ENCODE measurements at regions not wholly inside any gene's neighbourhood (a gene's known extent, or its start where the extent isn't known, plus 50 kb on each side); places are given as distances from the start of the nearest gene placed in this dataset.

- DNase-seq (ENCODE audit: insufficient read length, low spot score, missing footprints) = no peak
- no peaks in the 10 kb centered on the region for H3K79me2 ChIP-seq (ENCODE audit: insufficient read depth, low read length)
Observed at GRCh38 chr6:23301556-23301955, 732.2 kb downstream of the HDGFL1 start.

GRCh38 chr6:23302514-23302913 lies 733.1 kb downstream of the HDGFL1 start:
- no peak for DNase-seq (ENCODE audit: insufficient read length, low spot score, missing footprints)
- Histone ChIP-seq H3K4me1 (ENCODE audit: insufficient read depth, low read length) (no peaks in the 10 kb centered on the region), H3K79me2 (ENCODE audit: insufficient read depth, low read length) (no peaks in the 10 kb centered on the region), H4K20me1 (ENCODE audit: insufficient read depth, low read length) (no peaks in the 10 kb centered on the region), H2AFZ (ENCODE audit: low read length) (no peak overlapping the region), H3K4me2 (ENCODE audit: insufficient read depth, low read length) (no peak overlapping the region), H3K36me3 (ENCODE audit: insufficient read depth, low read length) (no peaks in the 10 kb centered on the region), H3K27me3 (ENCODE audit: insufficient read depth, low read length) (no peaks in the 10 kb centered on the region), H3K4me3 (ENCODE audit: insufficient read depth, low read length) (no peak overlapping the region), H3K27ac (ENCODE audit: low read depth, low read length) (no peak overlapping the region), H3K9me3 (ENCODE audit: low read depth, low read length) (no peaks in the 10 kb centered on the region)
- no peak for TF ChIP-seq CTCF (IDR thresholded peaks at IDR 0.05; ENCODE audit: extremely low read depth, low read depth, low read length)

More at GRCh38 chr6:23301556-23301955, 732.2 kb downstream of the HDGFL1 start:
- Histone ChIP-seq H3K4me3 (ENCODE audit: insufficient read depth, low read length) (no peak overlapping the region), H3K27ac (ENCODE audit: low read depth, low read length) (no peak overlapping the region), H3K36me3 (ENCODE audit: insufficient read depth, low read length) (no peaks in the 10 kb centered on the region), H3K4me2 (ENCODE audit: insufficient read depth, low read length) (no peak overlapping the region), H2AFZ (ENCODE audit: low read length) (no peak overlapping the region), H3K9me3 (ENCODE audit: low read depth, low read length) (no peaks in the 10 kb centered on the region), H3K27me3 (ENCODE audit: insufficient read depth, low read length) (no peaks in the 10 kb centered on the region), H3K4me1 (ENCODE audit: insufficient read depth, low read length) (no peaks in the 10 kb centered on the region), H4K20me1 (ENCODE audit: insufficient read depth, low read length) (no peaks in the 10 kb centered on the region)
- no peak for TF ChIP-seq CTCF (IDR thresholded peaks at IDR 0.05; ENCODE audit: extremely low read depth, low read depth, low read length)

DNA sequence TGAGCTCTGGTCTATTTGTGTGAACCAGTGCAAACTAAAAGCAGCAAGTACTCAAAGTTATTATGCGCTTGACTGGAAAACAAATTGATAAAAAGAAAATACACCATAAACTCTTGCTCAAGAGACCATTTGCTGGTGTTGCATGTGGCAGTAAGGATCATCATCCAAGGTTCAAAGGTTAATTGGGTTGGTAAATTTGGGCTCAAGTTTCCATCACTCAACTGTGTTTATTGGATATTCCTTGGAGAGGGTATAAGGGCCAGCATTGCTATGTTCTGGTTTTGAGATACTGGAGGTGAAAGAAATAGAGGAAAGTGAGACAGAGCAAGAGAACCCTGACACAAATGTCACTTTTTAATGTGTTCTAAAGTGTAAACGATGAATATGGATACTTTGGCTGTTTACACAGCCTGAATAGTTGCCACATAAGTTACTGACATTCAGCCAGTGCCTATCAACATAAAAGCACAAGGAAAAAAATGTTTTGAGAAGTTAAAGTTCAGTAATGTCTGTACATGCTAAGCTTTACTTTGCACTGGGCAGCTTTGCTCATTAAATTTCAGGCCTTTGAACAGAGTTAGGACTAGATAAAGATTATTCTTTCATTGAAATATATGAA lies 736.1 kb downstream of the HDGFL1 start:
- Histone ChIP-seq H4K20me1 (ENCODE audit: insufficient read depth, low read length) (no peaks in the 10 kb centered on the region), H3K4me1 (ENCODE audit: insufficient read depth, low read length) (no peaks in the 10 kb centered on the region), H3K9me3 (ENCODE audit: low read depth, low read length) (no peaks in the 10 kb centered on the region), H3K27ac (ENCODE audit: low read depth, low read length) (no peak overlapping the region), H3K27me3 (ENCODE audit: insufficient read depth, low read length) (no peaks in the 10 kb centered on the region), H3K79me2 (ENCODE audit: insufficient read depth, low read length) (no peaks in the 10 kb centered on the region), H3K4me3 (ENCODE audit: insufficient read depth, low read length) (no peak overlapping the region), H2AFZ (ENCODE audit: low read length) (no peak overlapping the region), H3K36me3 (ENCODE audit: insufficient read depth, low read length) (no peaks in the 10 kb centered on the region), H3K4me2 (ENCODE audit: insufficient read depth, low read length) (no peak overlapping the region)
- peak; percentile 48 for DNase-seq (ENCODE audit: insufficient read length, low spot score, missing footprints)
- no peak for TF ChIP-seq CTCF (IDR thresholded peaks at IDR 0.05; ENCODE audit: extremely low read depth, low read depth, low read length)

DNA sequence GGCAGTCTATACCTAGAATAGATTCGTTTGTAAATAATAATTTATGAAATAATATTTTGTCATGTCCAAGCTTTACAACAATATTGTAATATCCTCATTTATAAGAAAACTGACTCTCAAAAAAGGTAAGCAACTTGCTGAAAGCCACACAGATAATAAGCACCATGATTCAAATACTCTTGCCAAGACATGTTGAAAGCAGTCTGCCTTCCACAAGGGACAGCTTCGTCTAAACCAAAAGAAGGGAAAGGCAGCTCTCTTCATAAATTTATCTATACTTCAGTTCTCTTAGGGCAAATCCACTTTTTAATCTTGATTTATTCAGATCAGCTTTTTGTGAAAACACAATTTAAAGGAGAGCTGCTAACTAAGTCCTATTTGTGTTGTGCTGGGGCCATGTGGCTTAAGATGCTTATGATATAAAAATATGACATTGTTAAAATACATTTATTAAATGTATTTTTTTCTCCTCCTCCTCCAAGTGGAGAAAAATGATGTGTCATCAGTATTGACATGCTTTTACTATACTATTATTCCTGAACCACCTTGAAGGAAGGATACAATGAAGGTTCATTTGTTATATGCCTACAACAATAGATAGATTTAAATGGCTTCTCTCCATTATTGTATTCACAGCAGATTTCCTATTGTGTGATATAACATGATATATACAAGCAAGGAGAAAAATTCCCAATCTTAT lies 737.0 kb downstream of the HDGFL1 start:
- no peaks in the 10 kb centered on the region for H3K4me1 ChIP-seq (ENCODE audit: insufficient read depth, low read length)
- H3K36me3 ChIP-seq (ENCODE audit: insufficient read depth, low read length) = no peaks in the 10 kb centered on the region
- no peak overlapping the region for H3K4me2 ChIP-seq (ENCODE audit: insufficient read depth, low read length)
- no peak overlapping the region for H3K4me3 ChIP-seq (ENCODE audit: insufficient read depth, low read length)
- H4K20me1 ChIP-seq (ENCODE audit: insufficient read depth, low read length) = no peaks in the 10 kb centered on the region
- H3K9me3 ChIP-seq (ENCODE audit: low read depth, low read length) = no peaks in the 10 kb centered on the region
- no peaks in the 10 kb centered on the region for H3K27me3 ChIP-seq (ENCODE audit: insufficient read depth, low read length)
- H3K27ac ChIP-seq (ENCODE audit: low read depth, low read length) = no peak overlapping the region
- no peak for DNase-seq (ENCODE audit: insufficient read length, low spot score, missing footprints)
- H3K79me2 ChIP-seq (ENCODE audit: insufficient read depth, low read length) = no peaks in the 10 kb centered on the region
- TF ChIP-seq CTCF (IDR thresholded peaks at IDR 0.05; ENCODE audit: extremely low read depth, low read depth, low read length) = no peak
- H2AFZ ChIP-seq (ENCODE audit: low read length) = no peak overlapping the region

Data from osteoblast (primary cell).